Transverse colon (tissue), 4 donors: ENCODE measurements at regions not wholly inside any gene's neighbourhood (a gene's known extent, or its start where the extent isn't known, plus 50 kb on each side); places are given as distances from the start of the nearest gene placed in this dataset.

Source experiments
- EP300 ChIP-seq: sonication (generic); formaldehyde crosslinking; IDR thresholded peaks from one replicate; pipeline ENCODE4 v1.6.1; 2017; ENCODE audit warnings: antibody characterized with exemption, low read depth
- POLR2A ChIP-seq: fragments of 450-650 bp; IDR thresholded peaks from one replicate; pipeline ENCODE4 v1.6.1; 2016; ENCODE audit warnings: antibody characterized with exemption, mild to moderate bottlenecking, moderate library complexity
- POLR2AphosphoS5 ChIP-seq, 3 donors: sonication (generic); formaldehyde crosslinking; IDR thresholded peaks; one replicate each; pipeline ENCODE4 v1.6.1; 2016; ENCODE audit warnings: antibody characterized with exemption in 3 of 3
- TF ChIP-seq, protein P1 (sequence below), 5 experiments: fragments of 200-600 bp in 3 of 5; fragments of 450-650 bp in 2 of 5; sonication (generic) in 3 of 5; IDR thresholded peaks; 1 replicate in 2 of 5; 2 replicates in 3 of 5; pipeline ENCODE4 v1.5.1; 2016 to 2017; ENCODE audit warnings: antibody characterized with exemption in 5 of 5, inconsistent platforms in 3 of 5, mild to moderate bottlenecking in 2 of 5, moderate library complexity in 1 of 5

GRCh38 chr10:35704401-35704800, 62.3 kb upstream of the FZD8 start:
- TF ChIP-seq, protein P1, sequence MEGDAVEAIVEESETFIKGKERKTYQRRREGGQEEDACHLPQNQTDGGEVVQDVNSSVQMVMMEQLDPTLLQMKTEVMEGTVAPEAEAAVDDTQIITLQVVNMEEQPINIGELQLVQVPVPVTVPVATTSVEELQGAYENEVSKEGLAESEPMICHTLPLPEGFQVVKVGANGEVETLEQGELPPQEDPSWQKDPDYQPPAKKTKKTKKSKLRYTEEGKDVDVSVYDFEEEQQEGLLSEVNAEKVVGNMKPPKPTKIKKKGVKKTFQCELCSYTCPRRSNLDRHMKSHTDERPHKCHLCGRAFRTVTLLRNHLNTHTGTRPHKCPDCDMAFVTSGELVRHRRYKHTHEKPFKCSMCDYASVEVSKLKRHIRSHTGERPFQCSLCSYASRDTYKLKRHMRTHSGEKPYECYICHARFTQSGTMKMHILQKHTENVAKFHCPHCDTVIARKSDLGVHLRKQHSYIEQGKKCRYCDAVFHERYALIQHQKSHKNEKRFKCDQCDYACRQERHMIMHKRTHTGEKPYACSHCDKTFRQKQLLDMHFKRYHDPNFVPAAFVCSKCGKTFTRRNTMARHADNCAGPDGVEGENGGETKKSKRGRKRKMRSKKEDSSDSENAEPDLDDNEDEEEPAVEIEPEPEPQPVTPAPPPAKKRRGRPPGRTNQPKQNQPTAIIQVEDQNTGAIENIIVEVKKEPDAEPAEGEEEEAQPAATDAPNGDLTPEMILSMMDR (IDR thresholded peaks at IDR 0.05) = no peak
- no peak for TF ChIP-seq EP300
- no peak for TF ChIP-seq POLR2AphosphoS5 (IDR thresholded peaks at IDR 0.05)
- TF ChIP-seq POLR2A = no peak
